ENCODE measurements at regions not wholly inside any gene's neighbourhood (a gene's known extent, or its start where the extent isn't known, plus 50 kb on each side); places are given as distances from the start of the nearest gene placed in this dataset.

GRCh38 chr2:21404137-21404536 is 280.4 kb downstream of the TDRD15 start (continued):
- no peak for TF ChIP-seq POLR2AphosphoS5 (IDR thresholded peaks at IDR 0.05; ENCODE audit: low read depth, low read length)
- no peak for TF ChIP-seq ZNF274 (IDR thresholded peaks at IDR 0.05; ENCODE audit: low read depth, low read length)
- TF ChIP-seq CEBPB (IDR thresholded peaks at IDR 0.05; ENCODE audit: low read depth) = no peak
- TF ChIP-seq SP1 (IDR thresholded peaks at IDR 0.05; ENCODE audit: low read depth) = no peak
- TF ChIP-seq SIN3A (IDR thresholded peaks at IDR 0.05; ENCODE audit: low read depth) = no peak
- no peak for TF ChIP-seq FOSL1 (IDR thresholded peaks at IDR 0.05; ENCODE audit: low read depth)
- TF ChIP-seq SRF (IDR thresholded peaks at IDR 0.05; ENCODE audit: low read depth) = no peak
- no peak for TF ChIP-seq RAD21 (IDR thresholded peaks at IDR 0.05; ENCODE audit: low read depth)

GRCh38 chr2:21404827-21405625 is 281.3 kb downstream of the TDRD15 start:
- Histone ChIP-seq H3K9ac (ENCODE audit: low read length) (no peak overlapping the region), H3K4me3 (replicated peaks in 1 of 2; ENCODE audit: low read depth in 1 of 2, low read length in 2 of 2) (no peak overlapping the region), H2AFZ (ENCODE audit: low read depth, low read length, poor library complexity, severe bottlenecking) (no peak overlapping the region), H4K20me1 (ENCODE audit: insufficient read depth) (no peaks in the 10 kb centered on the region), H3K4me1 (ENCODE audit: control insufficient read depth in 1 of 2, insufficient read depth in 2 of 2, low read length in 2 of 2) (no peaks in the 10 kb centered on the region), H3K27ac (ENCODE audit: low read depth, low read length) (no peak overlapping the region), H3K79me2 (ENCODE audit: insufficient read depth, low read length) (no peaks in the 10 kb centered on the region), H3K36me3 (ENCODE audit: control insufficient read depth in 1 of 2, insufficient read depth in 2 of 2, low read length in 2 of 2) (no peaks in the 10 kb centered on the region), H3K27me3 (ENCODE audit: insufficient read depth, low read length) (no peaks in the 10 kb centered on the region), H3K4me2 (ENCODE audit: low read length) (no peak overlapping the region), H3K9me2 (ENCODE audit: insufficient read depth) (no peaks in the 10 kb centered on the region), H3K9me3 (ENCODE audit: control insufficient read depth in 1 of 2, insufficient read depth in 1 of 2, low read depth in 1 of 2, low read length in 2 of 2) (no peaks in the 10 kb centered on the region)
- POLR2A ChIA-PET = no interaction called here
- CTCF ChIA-PET = no interaction called here
- intact Hi-C loops (cut with micrococcal nuclease) = no loop called here
- no TSS peak for BruUV-seq (replicated peaks)
- ATAC-seq (no peak), DNase-seq (ENCODE audit: low read depth, low spot score) (no peak)
- RAD21 ChIA-PET (ENCODE audit: low non-redundant PET in 1 of 2, low total read pairs in 2 of 2, uncharacterized antibody in 2 of 2, unreplicated experiment in 2 of 2) = no interaction called here
- no peak for TF ChIP-seq CEBPB (IDR thresholded peaks at IDR 0.05; ENCODE audit: low read depth)
- no peak for TF ChIP-seq ZBTB33 (IDR thresholded peaks at IDR 0.05; ENCODE audit: extremely low read depth, insufficient replicate concordance, low read length)
- TF ChIP-seq SIN3A (IDR thresholded peaks at IDR 0.05; ENCODE audit: low read depth) = no peak
- TF ChIP-seq EGR1 (IDR thresholded peaks at IDR 0.05; ENCODE audit: low read depth) = no peak
- no peak for TF ChIP-seq SP1 (IDR thresholded peaks at IDR 0.05; ENCODE audit: low read depth)
- TF ChIP-seq ATF3 (IDR thresholded peaks at IDR 0.05) = no peak
- TF ChIP-seq CTCF (IDR thresholded peaks at IDR 0.05 in 2 of 3, conservative IDR thresholded peaks at IDR 0.05 in 1 of 3; ENCODE audit: borderline replicate concordance in 1 of 3, insufficient read depth in 1 of 3, low read depth in 2 of 3, low read length in 2 of 3) = no peak
- TF ChIP-seq TCF7L2 (IDR thresholded peaks at IDR 0.05; ENCODE audit: borderline replicate concordance, extremely low read depth, insufficient read depth, insufficient read length) = no peak
- TF ChIP-seq POLR2A (IDR thresholded peaks at IDR 0.05; ENCODE audit: borderline replicate concordance, extremely low read depth, insufficient read depth, insufficient read length) = no peak
- TF ChIP-seq ELF1 (IDR thresholded peaks at IDR 0.05; ENCODE audit: borderline replicate concordance, low read depth) = no peak
- no peak for TF ChIP-seq YY1 (IDR thresholded peaks at IDR 0.05; ENCODE audit: extremely low read depth, insufficient replicate concordance, low read depth, low read length)
- TF ChIP-seq JUND (IDR thresholded peaks at IDR 0.05) = no peak
- TF ChIP-seq CBX3 (IDR thresholded peaks at IDR 0.05; ENCODE audit: low read depth) = no peak
- TF ChIP-seq EZH2phosphoT487 (IDR thresholded peaks at IDR 0.05; ENCODE audit: borderline replicate concordance) = no peak
- TF ChIP-seq FOSL1 (IDR thresholded peaks at IDR 0.05; ENCODE audit: low read depth) = no peak
- TF ChIP-seq MAX (IDR thresholded peaks at IDR 0.05) = no peak
- TF ChIP-seq ZNF274 (IDR thresholded peaks at IDR 0.05; ENCODE audit: low read depth, low read length) = no peak
